Right lobe of liver (tissue), 6 donors: ENCODE measurements at regions not wholly inside any gene's neighbourhood (a gene's known extent, or its start where the extent isn't known, plus 50 kb on each side); places are given as distances from the start of the nearest gene placed in this dataset.

Experiments used
- ATAC-seq, 4 donors: fragments of 200-7000 bp; cut with Tn5 transposase; one replicate each; pipeline ENCODE4 v1.9.1; 2020; ENCODE audit warnings: mild to moderate bottlenecking in 4 of 4, moderate library complexity in 4 of 4
- DNase-seq, 3 donors: peaks; one replicate each; pipeline ENCODE4 v3.0.0-alpha.2; 2020
- H3K27ac ChIP-seq, 3 donors: fragments of 200-600 bp; one replicate each; pipeline ENCODE4 v1.8.0; 2022
- H3K27me3 ChIP-seq, 2 donors: fragments of 200-600 bp; one replicate each; pipeline ENCODE4 v1.8.0; 2022
- H3K36me3 ChIP-seq, 4 donors: fragments of 200-600 bp; sonication (generic) in 1 of 4; one replicate each; pipeline versions ENCODE4 v1.5.1 to v1.8.0; 2017 to 2022; ENCODE audit warnings: control low read depth in 1 of 4
- H3K4me1 ChIP-seq, 4 donors: fragments of 200-600 bp; sonication (generic) in 1 of 4; one replicate each; pipeline versions ENCODE4 v1.5.1 to v1.8.0; 2017 to 2022; ENCODE audit warnings: control low read depth in 1 of 4
- H3K4me3 ChIP-seq, 3 donors: fragments of 200-600 bp; one replicate each; pipeline ENCODE4 v1.8.0; 2022
- H3K9me3 ChIP-seq, 4 donors: fragments of 200-600 bp; sonication (generic) in 1 of 4; one replicate each; pipeline versions ENCODE4 v1.5.1 to v1.8.0; 2017 to 2022; ENCODE audit warnings: control low read depth in 1 of 4
- CTCF ChIP-seq, 4 donors: fragments of 200-600 bp in 3 of 4; fragments of 450-650 bp in 1 of 4; IDR thresholded peaks; one replicate each; pipeline versions ENCODE4 v1.5.1 to v1.8.0; 2016 to 2022; ENCODE audit warnings: antibody characterized with exemption in 4 of 4, mild to moderate bottlenecking in 2 of 4
- POLR2A ChIP-seq: fragments of 450-650 bp; IDR thresholded peaks from one replicate; pipeline ENCODE4 v1.6.1; 2017; ENCODE audit warnings: antibody characterized with exemption, mild to moderate bottlenecking
- WGBS: methylation state at CpG from one replicate; pipeline ENCODE4 v1.1.6; 2018; ENCODE audit warnings: low coverage, low lambda C conversion rate; ENCODE audit not compliant: insufficient coverage; ENCODE audit errors: missing lambda C conversion rate; 5-methylcytosine and 5-hydroxymethylcytosine counted together
- intact Hi-C, 2 donors: fragments of 100-400 bp; cut with DNase I; formaldehyde crosslinking; loops; one replicate each; pipeline versions ENCODE4 v1.11.2 to v1.14.1; 2022
- donor health status: DM: no; HTN: yes; CAD: no.
- donor health status: DM: no; HTN: no; CAD: no.
- donor health status: DM: no; HTN: no; CAD: no.
- donor health status: DM: no; HTN: yes; CAD: no.
- donor health status: DM: no; HTN: yes; CAD: no.

DNA sequence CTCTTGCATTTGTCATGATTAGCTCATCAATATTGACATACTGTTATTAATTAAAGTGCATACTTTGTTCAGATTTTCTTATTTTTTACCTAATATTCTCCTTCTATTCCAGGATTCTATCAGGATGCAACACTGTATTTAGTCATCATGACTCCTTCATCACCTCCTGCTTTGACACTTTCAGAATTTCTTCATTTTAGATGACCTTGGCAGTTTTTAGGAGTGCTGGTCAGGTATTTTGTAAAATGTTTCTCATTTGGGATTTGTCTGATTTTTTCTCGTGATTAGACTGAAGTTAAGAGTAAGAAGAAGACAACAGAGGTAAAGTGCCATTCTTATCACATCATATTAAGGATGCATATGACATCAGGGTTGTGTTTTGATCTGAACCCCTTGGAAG lies 167.0 kb upstream of the FOXG1 start:
- Histone ChIP-seq H3K9me3 (no peaks in the 10 kb centered on the region), H3K27me3 (no peaks in the 10 kb centered on the region), H3K4me1 (no peaks in the 10 kb centered on the region), H3K27ac (no peak overlapping the region), H3K4me3 (no peak overlapping the region), H3K36me3 (no peaks in the 10 kb centered on the region)
- TF ChIP-seq CTCF (IDR thresholded peaks at IDR 0.05) (no peak), POLR2A (no peak)
- intact Hi-C loops = no loop called here
- WGBS = 33% methylated on average over 1 of the region's 1 CpG
- ATAC-seq (no peak), DNase-seq (no peak)

GRCh38 chr14:28603606-28604005 lies 163.0 kb upstream of the FOXG1 start:
- ATAC-seq = no peak
- intact Hi-C loops = no loop called here
- H3K36me3 ChIP-seq = no peaks in the 10 kb centered on the region
- TF ChIP-seq CTCF (IDR thresholded peaks at IDR 0.05) (no peak), POLR2A (no peak)
- no peaks in the 10 kb centered on the region for H3K9me3 ChIP-seq
- H3K4me3 ChIP-seq = no peak overlapping the region
- no peak overlapping the region for H3K27ac ChIP-seq
- H3K27me3 ChIP-seq = no peaks in the 10 kb centered on the region
- DNase-seq = no peak
- WGBS = 33% methylated on average over 6 of the region's 6 CpGs
- no peaks in the 10 kb centered on the region for H3K4me1 ChIP-seq

DNA sequence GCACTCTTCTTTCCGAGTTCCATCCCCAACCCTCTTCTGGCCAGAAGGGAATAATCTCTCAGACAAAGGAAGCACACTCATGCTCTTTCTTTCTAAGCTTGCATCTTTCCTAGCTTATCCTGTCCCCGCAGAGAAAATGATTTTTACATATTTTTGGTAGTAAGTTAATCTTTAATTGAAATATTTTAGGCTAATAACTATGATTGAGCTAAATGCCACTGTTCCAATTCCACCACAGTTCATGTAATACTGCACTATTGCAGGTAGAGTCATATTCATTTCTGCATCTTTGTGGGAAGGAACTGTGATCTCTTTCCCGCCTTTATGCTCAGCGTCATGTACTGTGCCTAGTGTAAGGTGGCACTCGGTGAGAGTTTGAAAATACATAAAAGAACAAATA lies 158.9 kb upstream of the FOXG1 start:
- TF ChIP-seq POLR2A (no peak), CTCF (IDR thresholded peaks at IDR 0.05) (no peak)
- Histone ChIP-seq H3K27ac (no peak overlapping the region), H3K4me3 (no peak overlapping the region), H3K9me3 (no peaks in the 10 kb centered on the region), H3K4me1 (no peaks in the 10 kb centered on the region), H3K36me3 (no peaks in the 10 kb centered on the region), H3K27me3 (no peaks in the 10 kb centered on the region)
- DNase-seq (no peak), ATAC-seq (no peak)
- WGBS = 46% methylated on average over 5 of the region's 5 CpGs
- intact Hi-C loops = no loop called here

DNA sequence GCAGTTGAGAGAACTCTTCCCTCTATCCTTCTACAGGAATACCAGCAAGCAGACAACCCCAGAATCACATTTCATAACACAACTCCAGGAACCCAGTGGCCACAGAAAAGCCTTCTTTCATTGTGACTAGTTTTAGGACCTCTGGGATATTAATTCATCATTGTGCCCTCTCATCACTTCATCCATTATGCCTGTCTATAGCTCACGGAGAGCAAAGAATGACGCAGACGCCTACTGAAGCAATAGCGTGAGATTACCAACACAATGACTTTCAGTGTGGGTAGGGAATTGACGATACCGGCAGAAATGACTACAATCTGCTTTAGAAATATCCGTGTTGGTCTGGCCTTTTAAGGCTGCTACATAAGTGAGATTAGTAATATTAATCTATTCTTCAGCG lies 158.1 kb upstream of the FOXG1 start:
- no peak for DNase-seq
- intact Hi-C loops = no loop called here
- no peaks in the 10 kb centered on the region for H3K36me3 ChIP-seq
- no peak for TF ChIP-seq POLR2A
- TF ChIP-seq CTCF (IDR thresholded peaks at IDR 0.05) = no peak
- no peaks in the 10 kb centered on the region for H3K9me3 ChIP-seq
- no peaks in the 10 kb centered on the region for H3K4me1 ChIP-seq
- no peak overlapping the region for H3K4me3 ChIP-seq
- 63% methylated on average over 8 of the region's 8 CpGs for WGBS
- ATAC-seq = no peak
- H3K27me3 ChIP-seq = no peaks in the 10 kb centered on the region
- H3K27ac ChIP-seq = no peak overlapping the region
